Glutamatergic neuron (in vitro differentiated cells): ENCODE measurements at regions not wholly inside any gene's neighbourhood (a gene's known extent, or its start where the extent isn't known, plus 50 kb on each side); places are given as distances from the start of the nearest gene placed in this dataset.
"Not testable (repeated sequence)": the region's sequence is repeated elsewhere in the genome, so short reads cannot be mapped to it uniquely, and the experiment has no call there.

ENCODE experiments used
- DNase-seq: peaks from one replicate; pipeline ENCODE4 v3.0.0; 2022
- H3K27ac Mint-ChIP-seq: one replicate; pipeline ENCODE4 v1.8.0; 2020; ENCODE audit warnings: mild to moderate bottlenecking, mixed read lengths, inconsistent platforms; ENCODE audit not compliant: unreplicated experiment
- H3K27me3 Mint-ChIP-seq: one replicate; pipeline ENCODE4 v1.8.0; 2020; ENCODE audit warnings: mild to moderate bottlenecking, moderate library complexity, mixed read lengths, inconsistent platforms; ENCODE audit not compliant: unreplicated experiment
- H3K36me3 Mint-ChIP-seq: one replicate; pipeline ENCODE4 v1.8.0; 2020; ENCODE audit warnings: mild to moderate bottlenecking, mixed read lengths, inconsistent platforms; ENCODE audit not compliant: unreplicated experiment
- H3K4me1 Mint-ChIP-seq: one replicate; pipeline ENCODE4 v1.8.0; 2020; ENCODE audit warnings: mild to moderate bottlenecking, low read depth, mixed read lengths, inconsistent platforms; ENCODE audit not compliant: unreplicated experiment
- H3K4me3 Mint-ChIP-seq: one replicate; pipeline ENCODE4 v1.8.0; 2020; ENCODE audit warnings: mild to moderate bottlenecking, mixed read lengths, inconsistent platforms; ENCODE audit not compliant: unreplicated experiment
- H3K9me3 Mint-ChIP-seq: one replicate; pipeline ENCODE4 v1.8.0; 2020; ENCODE audit warnings: mild to moderate bottlenecking, moderate library complexity, mixed read lengths, inconsistent platforms; ENCODE audit not compliant: unreplicated experiment
- TF ChIP-seq, protein P1 (sequence below): fragments of 200-600 bp; sonication (generic); IDR thresholded peaks from one replicate; pipeline ENCODE4 v1.5.0; 2021; ENCODE audit not compliant: partially characterized antibody, unreplicated experiment

- TF ChIP-seq, protein P1, sequence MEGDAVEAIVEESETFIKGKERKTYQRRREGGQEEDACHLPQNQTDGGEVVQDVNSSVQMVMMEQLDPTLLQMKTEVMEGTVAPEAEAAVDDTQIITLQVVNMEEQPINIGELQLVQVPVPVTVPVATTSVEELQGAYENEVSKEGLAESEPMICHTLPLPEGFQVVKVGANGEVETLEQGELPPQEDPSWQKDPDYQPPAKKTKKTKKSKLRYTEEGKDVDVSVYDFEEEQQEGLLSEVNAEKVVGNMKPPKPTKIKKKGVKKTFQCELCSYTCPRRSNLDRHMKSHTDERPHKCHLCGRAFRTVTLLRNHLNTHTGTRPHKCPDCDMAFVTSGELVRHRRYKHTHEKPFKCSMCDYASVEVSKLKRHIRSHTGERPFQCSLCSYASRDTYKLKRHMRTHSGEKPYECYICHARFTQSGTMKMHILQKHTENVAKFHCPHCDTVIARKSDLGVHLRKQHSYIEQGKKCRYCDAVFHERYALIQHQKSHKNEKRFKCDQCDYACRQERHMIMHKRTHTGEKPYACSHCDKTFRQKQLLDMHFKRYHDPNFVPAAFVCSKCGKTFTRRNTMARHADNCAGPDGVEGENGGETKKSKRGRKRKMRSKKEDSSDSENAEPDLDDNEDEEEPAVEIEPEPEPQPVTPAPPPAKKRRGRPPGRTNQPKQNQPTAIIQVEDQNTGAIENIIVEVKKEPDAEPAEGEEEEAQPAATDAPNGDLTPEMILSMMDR, result no peak
- Mint-ChIP-seq H3K36me3 (no peaks in the 10 kb centered on the region), H3K9me3 (no peaks in the 10 kb centered on the region), H3K4me3 (no peak overlapping the region), H3K27ac (no peak overlapping the region), H3K4me1 (no peaks in the 10 kb centered on the region), H3K27me3 (no peaks in the 10 kb centered on the region)
- DNase-seq, result no peak
These were observed 675.5 kb downstream of the XPNPEP1 start for GRCh38 chr10:109247814-109248213.

DNA sequence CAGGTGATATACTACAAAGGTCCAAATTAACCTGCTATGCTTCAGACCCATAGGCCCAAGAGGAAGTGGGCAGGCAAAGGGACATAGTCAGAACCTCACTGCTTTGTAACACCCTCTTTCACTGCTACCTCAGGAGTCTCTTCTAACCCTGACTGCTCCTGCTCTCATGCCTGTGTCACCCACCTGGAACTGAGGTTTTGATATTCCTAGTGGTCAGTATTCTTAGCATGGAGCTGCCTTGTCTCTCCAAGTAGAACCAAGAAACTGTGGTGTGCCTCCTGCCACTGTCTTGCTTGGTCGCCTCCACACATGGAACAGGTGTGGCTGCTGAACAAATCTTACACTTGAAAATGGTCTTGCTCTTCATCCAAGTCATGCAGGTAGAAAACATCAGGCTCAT, 677.5 kb downstream of the XPNPEP1 start:
- no peaks in the 10 kb centered on the region for H3K36me3 Mint-ChIP-seq
- H3K27ac Mint-ChIP-seq, result no peak overlapping the region
- H3K4me1 Mint-ChIP-seq, result no peaks in the 10 kb centered on the region
- H3K27me3 Mint-ChIP-seq, result no peaks in the 10 kb centered on the region
- H3K4me3 Mint-ChIP-seq, result no peak overlapping the region
- no peaks in the 10 kb centered on the region for H3K9me3 Mint-ChIP-seq
- DNase-seq, result no peak
- TF ChIP-seq, protein P1, result no peak

GRCh38 chr10:109239371-109239770, 683.9 kb downstream of the XPNPEP1 start:
- H3K27ac Mint-ChIP-seq, result no peak overlapping the region
- DNase-seq, result no peak
- H3K9me3 Mint-ChIP-seq, result no peaks in the 10 kb centered on the region
- no peak overlapping the region for H3K4me3 Mint-ChIP-seq
- TF ChIP-seq, protein P1, result no peak
- no peaks in the 10 kb centered on the region for H3K36me3 Mint-ChIP-seq
- H3K4me1 Mint-ChIP-seq, result no peaks in the 10 kb centered on the region
- H3K27me3 Mint-ChIP-seq, result no peaks in the 10 kb centered on the region

GRCh38 chr10:109237682-109238081, 685.6 kb downstream of the XPNPEP1 start:
- no peak for DNase-seq
- Mint-ChIP-seq H3K4me1 (no peaks in the 10 kb centered on the region), H3K27ac (no peak overlapping the region), H3K9me3 (no peaks in the 10 kb centered on the region), H3K4me3 (no peak overlapping the region), H3K36me3 (no peaks in the 10 kb centered on the region), H3K27me3 (no peaks in the 10 kb centered on the region)
- TF ChIP-seq, protein P1, result no peak

DNA sequence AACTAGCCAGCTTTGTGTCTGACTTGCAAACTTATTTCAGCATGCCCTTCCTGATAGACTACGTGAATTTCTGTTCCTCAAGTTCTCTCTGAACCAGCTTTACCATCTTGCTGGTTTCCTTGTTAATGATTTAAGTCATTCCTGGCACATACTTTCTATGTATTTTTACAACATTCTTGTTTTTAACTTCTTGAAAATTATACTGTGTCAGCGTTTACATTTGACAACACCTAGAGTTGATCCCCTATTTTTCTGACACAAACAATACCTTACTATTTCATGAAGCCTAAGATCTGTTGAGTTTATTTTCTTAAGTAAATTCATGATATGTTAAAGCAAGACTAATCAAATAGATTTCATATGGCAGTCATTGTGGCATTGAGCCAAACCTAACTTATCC, 686.3 kb downstream of the XPNPEP1 start:
- H3K4me3 Mint-ChIP-seq, result no peak overlapping the region
- H3K36me3 Mint-ChIP-seq, result no peaks in the 10 kb centered on the region
- H3K27ac Mint-ChIP-seq, result no peak overlapping the region
- TF ChIP-seq, protein P1, result no peak
- DNase-seq, result no peak
- no peaks in the 10 kb centered on the region for H3K27me3 Mint-ChIP-seq
- H3K4me1 Mint-ChIP-seq, result no peaks in the 10 kb centered on the region
- H3K9me3 Mint-ChIP-seq, result no peaks in the 10 kb centered on the region

DNA sequence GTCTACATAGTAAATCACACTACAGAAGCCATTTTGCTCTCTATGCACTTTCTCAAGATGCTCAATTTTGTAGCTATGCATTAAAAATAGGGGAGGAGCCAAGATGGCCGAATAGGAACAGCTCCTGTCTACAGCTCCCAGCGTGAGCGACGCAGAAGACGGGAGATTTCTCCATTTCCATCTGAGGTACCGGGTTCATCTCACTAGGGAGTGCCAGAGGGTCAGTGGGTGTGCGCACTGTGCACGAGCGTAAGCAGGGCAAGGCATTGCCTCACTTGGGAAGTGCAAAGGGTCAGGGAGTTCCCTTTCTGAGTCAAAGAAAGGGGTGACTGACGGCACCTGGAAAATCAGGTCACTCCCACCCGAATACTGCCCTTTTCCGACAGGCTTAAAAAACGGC, 699.8 kb downstream of the XPNPEP1 start:
- DNase-seq, H3K27ac Mint-ChIP-seq, H3K36me3 Mint-ChIP-seq, H3K9me3 Mint-ChIP-seq, H3K4me1 Mint-ChIP-seq, H3K27me3 Mint-ChIP-seq, H3K4me3 Mint-ChIP-seq: not testable (repeated sequence)
